ENCODE measurements at regions not wholly inside any gene's neighbourhood (a gene's known extent, or its start where the extent isn't known, plus 50 kb on each side); places are given as distances from the start of the nearest gene placed in this dataset.
"Not testable (repeated sequence)": the region's sequence is repeated elsewhere in the genome, so short reads cannot be mapped to it uniquely, and the experiment has no call there.

GRCh38 chr9:13814647-13815400 is 499.1 kb downstream of the NFIB start:
- no peak for DNase-seq (ENCODE audit: low read depth)

DNA sequence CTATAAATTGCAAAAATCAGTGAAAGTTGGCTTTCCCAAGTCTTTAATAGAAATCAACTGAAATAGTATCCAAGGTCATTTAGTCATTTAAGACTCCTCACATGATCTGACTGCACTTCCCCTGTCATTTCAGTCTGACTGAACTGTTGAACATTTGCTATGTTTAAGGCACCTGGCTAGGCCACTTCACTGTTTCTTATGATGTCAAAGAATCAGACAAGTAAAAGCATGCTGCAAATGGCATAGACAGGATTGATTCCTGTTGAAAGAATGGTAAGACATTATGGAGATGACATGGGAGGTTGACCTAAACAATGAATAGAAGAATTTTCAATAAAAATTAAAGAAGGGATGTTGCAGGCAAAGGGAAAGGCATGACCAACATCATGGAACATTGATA is 502.1 kb downstream of the NFIB start:
- DNase-seq (ENCODE audit: low read depth) = no peak

DNA sequence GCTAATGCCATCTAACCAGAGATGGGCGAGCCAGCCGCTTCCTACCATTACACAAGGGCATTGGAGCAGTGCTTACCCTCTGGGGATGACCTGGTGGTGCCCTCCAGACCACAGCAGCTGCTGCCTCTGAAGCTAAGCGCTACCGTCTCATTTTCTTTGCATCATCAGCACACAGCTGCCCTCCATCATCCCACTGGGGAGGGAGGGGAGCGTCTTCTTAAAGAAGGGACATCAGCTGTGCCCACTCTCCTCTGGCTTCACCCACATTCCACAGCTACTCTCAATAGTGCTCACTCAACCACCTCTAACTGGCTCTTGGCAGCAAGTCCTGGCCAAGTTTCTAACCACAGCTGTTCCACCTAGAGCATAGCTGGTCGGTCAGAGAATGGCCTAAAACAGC is 503.4 kb downstream of the NFIB start:
- DNase-seq (ENCODE audit: low read depth) = no peak

DNA sequence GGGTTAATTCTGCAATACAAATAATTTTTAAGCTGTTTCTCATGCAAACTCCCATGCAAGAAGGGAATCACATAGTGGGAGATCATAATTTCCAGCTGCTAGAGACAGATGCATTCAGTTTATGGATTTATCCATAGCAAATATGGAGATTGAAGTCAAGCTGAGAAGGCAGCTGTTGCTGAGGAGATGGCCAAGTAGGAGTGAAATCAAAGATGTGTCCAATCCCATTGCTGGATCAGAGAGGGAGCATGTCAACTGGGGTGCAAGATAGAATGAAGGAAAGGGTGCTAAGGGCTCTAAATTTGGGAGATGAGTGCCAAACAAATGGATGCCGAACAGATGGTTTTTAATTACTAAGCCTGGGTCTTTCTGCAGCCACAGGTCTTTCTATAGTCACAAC is 504.5 kb downstream of the NFIB start:
- DNase-seq (ENCODE audit: low read depth) = no peak

DNA sequence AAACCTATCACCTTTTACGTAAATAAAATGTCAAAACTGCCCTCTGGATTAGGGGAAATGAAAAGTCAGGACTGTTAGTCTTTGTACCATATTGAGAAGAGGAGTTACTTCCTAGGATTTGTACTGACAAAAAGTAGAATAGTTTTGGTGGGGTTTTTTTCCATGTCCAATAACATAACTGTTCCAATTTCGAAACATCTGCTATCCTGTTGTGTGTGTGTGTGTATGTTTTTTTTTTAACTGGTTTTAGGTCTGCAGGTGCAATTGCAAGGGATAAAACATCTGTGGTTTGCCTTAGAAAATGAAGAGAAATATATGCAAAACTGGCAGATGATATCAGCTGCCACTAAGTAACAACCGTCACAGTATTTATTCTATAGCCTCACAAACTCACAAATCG is 506.8 kb downstream of the NFIB start:
- no peak for DNase-seq (ENCODE audit: low read depth)

DNA sequence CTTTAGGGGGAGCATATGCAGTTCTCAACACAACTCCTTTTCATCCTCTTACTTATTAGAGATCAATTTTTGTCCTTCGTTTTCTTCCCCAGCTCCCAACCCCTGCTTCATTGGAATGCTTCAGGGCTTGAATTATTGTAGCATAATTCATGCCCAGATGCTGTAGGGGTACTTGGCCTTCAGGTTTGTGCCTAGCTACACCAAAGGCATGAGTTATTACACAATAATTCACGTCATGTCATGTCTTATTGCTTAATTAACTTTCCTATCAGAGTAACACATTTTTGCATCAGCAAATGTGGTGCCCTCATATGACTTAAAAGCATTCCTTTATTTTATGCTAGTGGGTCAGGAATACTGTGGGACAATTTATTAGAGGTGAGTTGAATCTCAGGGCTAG is 507.2 kb downstream of the NFIB start:
- DNase-seq (ENCODE audit: low read depth) = no peak

GRCh38 chr9:13805546-13805945 is 508.4 kb downstream of the NFIB start:
- no peak for DNase-seq (ENCODE audit: low read depth)

DNA sequence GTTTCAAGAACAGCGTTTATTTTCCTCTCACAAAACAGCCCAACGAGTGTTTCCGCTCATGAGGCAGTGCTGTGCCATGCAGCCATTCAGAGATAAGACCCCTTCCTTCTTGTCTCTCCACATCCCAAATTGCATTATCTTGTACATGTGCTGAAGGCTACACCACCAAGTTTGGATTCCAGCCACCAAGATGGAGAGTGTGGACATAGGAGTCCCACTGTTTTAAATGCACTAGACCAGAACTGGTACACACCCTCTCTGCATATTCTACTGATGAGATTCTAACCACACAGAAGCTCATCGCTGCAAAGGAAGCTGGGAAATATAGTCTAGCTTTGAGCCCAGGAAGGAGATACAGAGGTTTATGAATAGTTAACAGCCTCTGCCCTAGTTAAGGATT is 509.4 kb downstream of the NFIB start:
- no peak for DNase-seq (ENCODE audit: low read depth)

- no peak for DNase-seq (ENCODE audit: low read depth)
Observed at GRCh38 chr9:13800776-13801175, 513.2 kb downstream of the NFIB start.

DNA sequence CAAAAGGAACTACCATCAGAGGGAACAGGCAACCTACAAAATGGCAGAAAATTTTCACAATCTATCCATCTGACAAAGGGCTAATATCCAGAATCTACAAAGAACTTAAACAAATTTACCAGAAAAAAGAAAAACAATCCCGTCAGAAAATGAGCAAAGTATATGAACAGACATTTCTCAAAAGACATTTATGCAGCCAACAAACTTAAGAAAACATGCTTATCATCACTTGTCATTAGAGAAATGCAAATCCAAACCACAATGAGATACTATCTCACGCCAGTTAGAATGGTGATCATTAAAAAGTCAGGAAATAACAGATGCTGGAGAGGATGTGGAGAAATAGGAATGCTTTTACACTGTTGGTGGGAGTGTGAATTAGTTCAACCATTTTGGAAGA is 516.2 kb downstream of the NFIB start:
- DNase-seq (ENCODE audit: low read depth) = not testable (repeated sequence)

DNA sequence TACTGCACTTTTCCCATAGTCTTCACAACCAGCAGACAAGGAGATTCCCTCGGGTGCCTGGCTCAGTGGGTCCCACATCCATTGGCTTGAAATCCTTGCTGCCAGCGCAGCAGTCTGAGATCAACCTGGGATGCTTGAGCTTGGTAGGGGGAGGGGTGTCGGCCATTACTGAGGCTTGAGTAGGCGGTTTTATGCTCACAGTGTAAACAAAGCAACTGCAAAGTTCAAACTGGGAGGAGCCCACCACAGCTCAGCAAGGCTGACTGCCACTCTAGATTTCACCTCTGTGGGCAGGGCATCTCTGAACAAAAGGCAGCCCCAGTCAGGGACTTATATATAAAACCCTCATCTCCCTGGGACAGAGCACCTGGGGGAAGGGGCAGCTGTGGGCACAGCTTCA is 512.3 kb upstream of the MPDZ start:
- DNase-seq (ENCODE audit: low read depth) = no peak

GRCh38 chr9:13790055-13790454 is 510.6 kb upstream of the MPDZ start:
- DNase-seq (ENCODE audit: low read depth) = no peak

DNA sequence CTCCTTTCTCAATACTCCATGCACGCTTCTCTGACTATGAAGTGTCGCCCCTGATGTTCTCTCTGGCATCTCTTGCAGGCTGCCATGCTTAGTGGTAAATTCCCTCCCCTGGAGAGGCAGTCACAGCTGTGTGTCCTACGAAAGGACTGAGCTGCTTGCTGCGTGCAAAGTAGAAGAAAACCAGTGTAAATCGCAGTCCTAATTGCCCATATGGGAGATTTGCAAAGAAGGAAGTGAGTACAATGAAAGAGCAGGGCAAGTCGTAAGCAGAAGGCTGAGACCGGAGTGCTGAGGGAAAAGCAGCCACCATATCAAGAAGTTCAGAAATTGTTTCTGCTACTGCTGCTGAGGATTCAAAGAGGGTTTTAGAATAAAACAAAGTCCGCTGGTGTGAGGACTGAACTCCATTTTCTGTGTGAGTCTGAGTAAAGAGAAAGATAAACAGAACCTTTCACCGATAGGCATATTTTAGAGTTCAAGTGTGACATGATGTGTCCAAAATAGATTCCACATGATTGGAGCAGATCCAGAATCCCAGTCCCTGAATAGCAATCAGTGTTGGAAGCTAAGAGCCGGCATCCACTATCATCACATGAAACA is 507.8 kb upstream of the MPDZ start:
- DNase-seq (ENCODE audit: low read depth) = no peak

GRCh38 chr9:13786711-13787110 is 507.2 kb upstream of the MPDZ start:
- no peak for DNase-seq (ENCODE audit: low read depth)

GRCh38 chr9:13786131-13786530 is 506.6 kb upstream of the MPDZ start:
- DNase-seq (ENCODE audit: low read depth) = no peak

DNA sequence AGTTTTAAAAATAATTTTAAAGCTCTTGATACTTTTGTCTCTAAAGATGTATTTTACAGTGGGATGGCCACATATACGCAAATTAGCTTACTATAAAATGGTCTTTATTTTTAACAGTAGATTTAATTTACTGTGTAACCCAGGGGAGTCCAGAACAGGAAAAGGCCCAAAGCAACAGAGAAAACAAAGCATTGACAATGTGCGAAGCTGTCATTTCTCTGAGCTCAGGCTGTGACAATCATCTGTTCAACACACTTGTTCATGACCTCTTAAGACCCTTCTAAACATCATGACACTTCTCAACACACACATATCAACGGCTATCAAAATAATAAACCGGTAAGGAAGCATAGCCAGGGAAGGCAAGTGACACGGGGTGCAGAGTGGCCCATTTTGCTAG is 499.6 kb upstream of the MPDZ start:
- no peak for DNase-seq (ENCODE audit: low read depth)

DNA sequence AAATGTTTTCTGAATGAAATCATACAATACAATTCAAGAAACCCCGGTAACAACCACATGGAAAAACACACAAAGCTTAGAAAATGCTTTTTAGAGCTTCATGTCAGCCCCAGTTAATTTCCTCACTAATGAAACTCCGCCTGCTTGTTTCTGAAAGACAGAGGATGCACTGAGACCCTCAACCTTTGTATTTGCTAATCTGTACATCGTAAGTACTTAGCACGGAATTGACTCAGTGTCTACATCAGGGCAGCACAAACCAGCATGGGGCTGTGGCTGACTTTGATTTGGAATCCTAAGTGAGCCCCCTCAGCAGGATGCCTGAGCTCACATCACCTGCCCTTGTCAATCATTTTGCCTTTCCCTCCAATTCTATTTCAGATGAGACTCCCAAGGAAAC is 499.1 kb upstream of the MPDZ start:
- no peak for DNase-seq (ENCODE audit: low read depth)

GRCh38 chr9:13770956-13771355 is 491.5 kb upstream of the MPDZ start:
- no peak for DNase-seq (ENCODE audit: low read depth)

DNA sequence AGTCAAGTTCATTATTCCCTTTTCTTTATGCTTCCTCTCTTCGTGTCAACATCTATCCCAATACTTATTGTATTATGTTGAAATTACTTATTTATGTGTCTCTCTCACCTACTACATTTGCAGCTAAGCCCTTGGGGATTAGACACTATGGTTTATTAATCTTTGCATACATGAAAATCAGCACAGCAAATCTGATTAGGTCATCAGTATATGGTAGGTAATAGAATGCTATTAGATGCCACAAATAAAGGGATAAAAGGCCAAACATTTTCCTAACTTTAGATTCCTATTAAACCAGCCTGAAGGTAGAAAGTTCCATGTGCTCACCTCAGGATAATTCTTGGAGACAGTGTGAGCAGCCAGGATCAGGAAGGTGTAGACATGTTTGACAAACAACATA is 490.1 kb upstream of the MPDZ start:
- DNase-seq (ENCODE audit: low read depth) = no peak

DNA sequence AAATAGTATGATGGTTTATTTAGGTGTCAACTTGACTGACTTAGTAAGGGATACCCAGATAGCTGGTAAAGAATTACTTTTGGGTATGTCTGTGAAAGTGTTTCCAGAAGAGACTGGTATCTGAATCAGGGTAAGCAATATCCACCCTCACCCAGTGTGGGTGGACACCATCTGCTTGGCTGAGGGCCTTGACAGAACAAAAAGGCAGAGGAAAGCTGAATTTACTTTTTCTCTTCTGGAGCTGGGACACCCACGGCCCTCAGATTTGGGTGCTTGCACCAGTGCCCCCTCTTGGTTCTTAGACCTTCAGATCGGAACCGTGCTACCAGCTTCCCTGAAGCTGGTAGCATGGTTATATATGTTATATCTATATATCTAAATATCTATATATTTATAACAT is 489.5 kb upstream of the MPDZ start:
- DNase-seq (ENCODE audit: low read depth) = no peak

- DNase-seq (ENCODE audit: low read depth) = no peak
Observed at GRCh38 chr9:13762209-13762608, 482.7 kb upstream of the MPDZ start.

DNA sequence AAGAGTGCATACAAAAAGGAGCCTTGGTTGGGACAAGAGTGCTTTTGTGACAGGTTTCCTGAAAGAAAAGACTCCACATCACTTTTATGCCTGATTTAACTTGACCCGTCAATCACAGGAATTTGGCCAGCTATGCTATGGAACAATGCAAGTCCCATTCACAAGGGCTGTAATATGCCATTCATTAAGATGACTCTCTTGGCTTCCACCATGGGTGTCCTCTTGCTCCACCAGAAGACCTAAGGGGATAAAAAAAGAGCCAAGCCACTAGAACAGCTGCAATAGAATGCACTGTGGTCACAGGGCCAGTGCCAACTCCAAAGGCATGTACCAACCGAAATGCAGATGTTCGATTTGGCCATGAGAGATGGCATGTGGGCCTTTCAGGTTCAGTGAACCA is 480.1 kb upstream of the MPDZ start:
- no peak for DNase-seq (ENCODE audit: low read depth)

DNA sequence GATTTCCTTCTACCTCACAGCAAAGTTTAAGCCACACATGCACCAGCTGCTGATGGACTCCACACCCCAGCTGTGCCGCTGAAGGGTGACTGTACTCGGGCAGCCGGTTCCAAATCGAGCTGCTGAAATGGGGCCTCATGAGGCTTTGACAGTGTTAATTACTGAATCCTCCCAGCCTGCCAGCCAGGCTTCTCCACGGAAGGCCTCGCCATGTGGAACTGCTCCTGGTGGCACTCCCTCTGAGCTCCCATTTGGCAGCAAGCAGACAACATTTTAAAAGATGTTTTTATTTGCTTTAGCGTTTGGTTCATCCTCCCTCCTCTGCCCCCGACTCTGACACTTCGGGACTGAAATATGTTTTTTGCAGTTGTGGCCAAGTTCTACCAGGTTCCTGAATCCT is 479.4 kb upstream of the MPDZ start:
- DNase-seq (ENCODE audit: low read depth) = no peak

- no peak for DNase-seq (ENCODE audit: low read depth)
Observed at GRCh38 chr9:13756943-13757342, 477.5 kb upstream of the MPDZ start.

Data from non-pigmented ciliary epithelial cell (primary cell).